Gastrocnemius medialis (tissue), 4 donors: ENCODE measurements at regions not wholly inside any gene's neighbourhood (a gene's known extent, or its start where the extent isn't known, plus 50 kb on each side); places are given as distances from the start of the nearest gene placed in this dataset.

ENCODE experiments used
- POLR2A ChIP-seq, 2 donors: fragments of 450-650 bp; IDR thresholded peaks; one replicate each; pipeline ENCODE4 v1.6.1; 2017; ENCODE audit warnings: antibody characterized with exemption in 2 of 2, mild to moderate bottlenecking in 2 of 2, moderate library complexity in 2 of 2
- TF ChIP-seq, protein P1 (sequence below), 5 experiments: fragments of 450-650 bp in 3 of 5; fragments of 200-600 bp in 2 of 5; sonication (generic) in 2 of 5; IDR thresholded peaks in 4 of 5; conservative IDR thresholded peaks in 1 of 5; 1 replicate in 4 of 5; 2 replicates in 1 of 5; pipeline ENCODE4 v1.5.1; 2016 to 2019; ENCODE audit warnings: antibody characterized with exemption in 5 of 5, mild to moderate bottlenecking in 3 of 5, moderate library complexity in 3 of 5

DNA sequence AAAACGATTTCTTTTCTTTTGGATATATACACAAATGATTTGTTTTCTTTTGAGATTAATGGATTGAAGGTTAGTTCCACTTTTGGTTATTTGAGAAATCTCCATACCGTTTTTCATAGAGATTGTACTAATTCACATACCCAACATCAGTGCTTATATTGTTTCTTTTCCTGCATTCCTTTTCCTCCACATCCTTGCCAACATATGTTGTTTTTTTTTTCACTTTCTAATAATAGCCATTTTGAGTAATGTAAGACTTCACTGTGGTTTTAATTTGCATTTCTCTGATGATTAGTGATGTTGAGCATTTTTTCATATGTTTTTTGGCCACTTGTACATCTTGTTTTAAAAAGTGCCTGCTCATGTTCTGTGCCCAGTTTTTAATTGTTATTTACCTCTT, 846.4 kb upstream of the EYS start:
- TF ChIP-seq POLR2A (IDR thresholded peaks at IDR 0.05), result no peak
- TF ChIP-seq, protein P1, sequence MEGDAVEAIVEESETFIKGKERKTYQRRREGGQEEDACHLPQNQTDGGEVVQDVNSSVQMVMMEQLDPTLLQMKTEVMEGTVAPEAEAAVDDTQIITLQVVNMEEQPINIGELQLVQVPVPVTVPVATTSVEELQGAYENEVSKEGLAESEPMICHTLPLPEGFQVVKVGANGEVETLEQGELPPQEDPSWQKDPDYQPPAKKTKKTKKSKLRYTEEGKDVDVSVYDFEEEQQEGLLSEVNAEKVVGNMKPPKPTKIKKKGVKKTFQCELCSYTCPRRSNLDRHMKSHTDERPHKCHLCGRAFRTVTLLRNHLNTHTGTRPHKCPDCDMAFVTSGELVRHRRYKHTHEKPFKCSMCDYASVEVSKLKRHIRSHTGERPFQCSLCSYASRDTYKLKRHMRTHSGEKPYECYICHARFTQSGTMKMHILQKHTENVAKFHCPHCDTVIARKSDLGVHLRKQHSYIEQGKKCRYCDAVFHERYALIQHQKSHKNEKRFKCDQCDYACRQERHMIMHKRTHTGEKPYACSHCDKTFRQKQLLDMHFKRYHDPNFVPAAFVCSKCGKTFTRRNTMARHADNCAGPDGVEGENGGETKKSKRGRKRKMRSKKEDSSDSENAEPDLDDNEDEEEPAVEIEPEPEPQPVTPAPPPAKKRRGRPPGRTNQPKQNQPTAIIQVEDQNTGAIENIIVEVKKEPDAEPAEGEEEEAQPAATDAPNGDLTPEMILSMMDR (IDR thresholded peaks at IDR 0.05 in 4 of 5, conservative IDR thresholded peaks at IDR 0.05 in 1 of 5), result no peak
